Activated CD4-positive, CD25-positive, alpha-beta regulatory T cell treated with anti-CD3 and anti-CD28 coated beads, Interleukin-2, amount 50 U/mL, for 24 hours (primary cell): ENCODE measurements at regions not wholly inside any gene's neighbourhood (a gene's known extent, or its start where the extent isn't known, plus 50 kb on each side); places are given as distances from the start of the nearest gene placed in this dataset.
"Not testable (repeated sequence)": the region's sequence is repeated elsewhere in the genome, so short reads cannot be mapped to it uniquely, and the experiment has no call there.

Experiments
- ATAC-seq, 2 donors: fragments of 150-1000 bp; cut with Tn5 transposase; one replicate each; pipeline ENCODE4 v1.10.0; 2021; ENCODE audit warnings: mild to moderate bottlenecking in 1 of 2, moderate library complexity in 1 of 2

DNA sequence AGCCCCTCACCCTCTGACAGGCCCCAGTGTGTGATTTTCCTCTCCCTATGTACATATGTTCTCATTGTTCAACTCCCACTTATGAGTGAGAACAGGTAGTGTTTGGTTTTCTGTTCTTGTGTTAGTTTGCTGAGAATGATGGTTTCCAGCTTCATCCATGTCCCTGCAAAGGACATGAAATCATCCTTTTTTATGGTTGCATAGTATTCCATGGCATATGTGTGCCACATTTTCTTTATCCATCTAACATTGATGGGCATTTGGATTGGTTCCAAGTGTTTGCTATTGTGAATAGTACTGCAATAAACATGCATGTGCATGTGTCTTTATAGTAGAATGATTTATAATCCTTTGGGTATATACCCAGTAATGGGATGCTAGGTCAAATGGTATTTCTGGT is 223.7 kb upstream of the VLDLR start:
- ATAC-seq: not testable (repeated sequence)

DNA sequence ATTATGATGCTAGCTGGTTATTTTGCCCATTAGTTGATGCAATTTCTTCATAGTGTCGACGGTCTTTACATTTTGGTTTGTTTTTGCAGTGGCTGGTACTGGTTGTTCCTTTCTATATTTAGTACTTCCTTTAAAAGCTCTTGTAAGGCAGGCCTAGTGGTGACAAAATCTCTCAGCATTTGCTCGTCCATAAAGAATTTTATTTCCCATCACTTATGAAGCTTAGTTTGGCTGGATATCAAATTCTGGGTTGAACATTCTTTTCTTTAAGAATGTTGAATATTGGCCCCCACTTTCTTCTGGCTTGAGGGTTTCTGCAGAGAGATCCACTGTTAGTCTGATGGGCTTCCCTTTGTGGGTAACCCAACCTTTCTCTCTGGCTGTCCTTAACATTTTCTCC is 219.8 kb upstream of the VLDLR start:
- not testable (repeated sequence) for ATAC-seq

DNA sequence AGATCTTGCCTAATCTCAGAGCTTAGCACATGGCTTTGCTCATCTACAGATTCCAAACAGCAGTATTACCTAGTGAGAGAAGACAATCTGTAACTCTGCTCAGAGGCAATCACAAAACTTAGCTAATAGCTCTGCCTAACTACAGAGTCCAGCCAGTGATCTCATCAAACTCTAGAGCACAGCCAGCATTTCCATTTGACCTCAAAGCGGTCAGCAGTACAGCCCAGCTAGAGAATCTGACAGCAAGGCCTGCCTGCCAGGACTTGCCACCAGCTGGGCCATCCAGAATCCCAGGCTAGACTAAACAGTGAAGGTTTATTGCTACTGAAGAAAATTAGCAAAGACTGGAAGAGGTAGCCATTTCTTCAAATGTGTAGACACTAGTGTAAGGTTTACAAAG is 217.9 kb upstream of the VLDLR start:
- no peak for ATAC-seq

DNA sequence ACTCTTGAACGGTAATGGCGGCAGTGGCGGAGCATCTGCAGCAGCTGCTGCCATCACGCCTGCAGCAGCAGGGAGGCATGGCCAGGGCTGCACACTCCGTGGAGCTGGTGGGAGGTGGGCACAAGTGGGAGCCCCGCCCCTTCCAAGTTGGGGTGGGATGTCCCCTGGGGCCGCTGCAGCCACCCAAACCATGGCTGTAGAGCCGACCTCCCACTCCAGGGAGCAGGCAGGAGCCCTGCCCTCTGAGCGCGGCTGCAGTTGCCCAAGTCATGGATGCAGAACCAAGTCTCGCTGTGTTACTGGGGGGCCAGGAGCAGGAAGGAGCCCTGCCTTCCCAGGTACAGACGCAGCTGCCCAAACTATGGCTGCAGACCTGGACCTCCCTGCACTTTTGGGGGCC is 215.3 kb upstream of the VLDLR start:
- no peak for ATAC-seq

DNA sequence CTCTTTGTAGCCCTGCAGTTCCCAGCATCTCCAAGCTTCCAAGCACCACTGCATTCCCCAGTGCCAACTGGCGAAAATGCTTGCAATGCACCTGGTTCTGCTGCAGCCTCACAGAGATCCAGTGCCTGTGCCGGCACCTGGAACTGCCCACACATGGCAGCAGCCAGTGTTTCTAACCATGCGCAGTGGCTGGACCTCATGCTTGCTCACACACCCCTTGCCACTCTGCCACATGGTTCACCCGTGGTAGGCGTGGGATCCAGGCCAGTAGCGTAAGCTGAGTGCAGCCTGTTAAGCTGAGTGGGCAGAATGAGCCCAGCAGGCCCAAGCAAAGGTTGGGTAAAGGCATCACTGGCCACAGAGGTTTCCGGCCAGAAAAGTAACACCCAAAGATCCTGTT is 214.1 kb upstream of the VLDLR start:
- ATAC-seq: no peak

DNA sequence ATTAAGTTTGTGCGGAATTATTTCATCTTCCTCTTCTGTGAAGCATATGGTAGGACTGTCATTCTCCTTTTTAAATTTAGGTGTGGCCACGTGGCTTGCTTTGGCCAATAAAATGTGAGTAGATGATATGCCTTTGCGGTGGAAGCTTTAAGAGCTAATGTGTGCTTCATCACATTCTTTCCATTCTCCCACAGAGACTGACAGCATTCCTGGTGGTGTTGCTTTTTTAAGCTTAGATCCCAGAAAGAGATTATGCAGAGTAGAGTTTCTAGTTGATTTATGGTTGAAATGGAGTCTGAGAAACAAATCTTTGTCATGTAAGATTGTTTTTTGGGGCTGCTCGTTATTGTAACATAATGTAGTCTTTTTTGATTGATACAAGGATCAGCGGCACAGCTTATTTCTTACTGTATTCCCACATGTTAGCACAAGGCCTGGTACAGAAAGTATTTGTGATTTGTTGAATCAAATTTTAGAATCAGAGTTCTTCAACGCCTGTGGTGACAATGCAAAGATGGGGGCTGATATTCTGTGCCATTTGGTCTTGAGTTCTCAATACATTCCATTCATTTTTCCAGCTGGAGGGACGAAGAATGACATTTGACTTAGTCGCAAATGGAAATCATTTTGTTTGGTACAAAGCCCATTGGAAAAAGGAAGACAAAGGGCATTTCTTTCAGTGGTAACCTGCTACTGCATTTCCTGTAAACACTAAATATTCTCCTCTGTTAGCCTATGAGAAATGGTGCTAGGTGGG is 209.9 kb upstream of the VLDLR start:
- no peak for ATAC-seq

DNA sequence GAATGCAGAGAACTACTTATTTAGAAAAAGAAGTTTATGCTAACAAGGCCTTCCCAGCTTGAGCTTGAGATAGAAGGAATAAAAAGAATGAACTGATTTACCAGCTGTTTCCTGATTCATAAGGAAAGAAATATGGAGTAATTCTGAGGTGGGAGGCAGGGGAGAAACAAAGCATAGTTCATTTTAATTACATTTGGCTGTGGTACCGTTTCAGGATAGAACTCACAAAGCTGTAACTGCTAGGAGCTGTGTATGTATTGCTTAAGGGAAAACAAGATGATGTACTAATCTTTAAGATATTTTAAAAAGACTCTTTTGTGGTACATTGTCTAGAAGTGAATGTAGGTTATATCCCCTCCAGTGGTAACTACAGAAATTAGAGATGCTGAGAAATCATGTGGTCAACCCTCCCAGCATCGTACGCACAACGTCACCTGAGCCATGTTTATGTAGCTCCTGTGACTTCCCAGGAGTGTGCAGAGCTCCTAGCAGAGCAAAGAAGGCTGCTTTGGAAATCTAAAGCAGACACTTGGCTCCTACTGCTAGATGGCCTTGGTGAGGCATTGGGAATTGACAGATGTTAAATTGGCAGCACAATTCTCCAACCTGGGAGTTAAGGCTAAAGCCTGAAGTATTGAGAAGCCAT is 208.3 kb upstream of the VLDLR start:
- no peak for ATAC-seq

DNA sequence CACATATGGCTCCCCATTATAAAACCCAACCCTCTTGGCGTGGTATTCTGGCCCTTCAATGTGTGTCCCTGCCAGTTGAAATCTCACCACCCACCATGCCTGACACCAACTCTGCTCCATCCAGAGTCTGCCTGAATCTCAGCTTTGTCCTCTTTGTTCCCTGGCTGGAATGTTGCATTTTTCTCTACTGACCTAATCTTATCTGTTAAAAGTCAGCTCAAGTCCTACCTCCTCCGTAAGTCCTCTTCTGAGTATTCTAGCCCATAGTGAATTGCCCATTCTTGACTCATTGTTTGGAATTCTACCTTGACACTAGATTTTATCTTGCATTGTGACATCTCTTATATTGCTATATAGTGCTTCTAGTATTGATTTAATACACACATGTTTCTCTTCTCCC is 207.1 kb upstream of the VLDLR start:
- ATAC-seq: no peak

DNA sequence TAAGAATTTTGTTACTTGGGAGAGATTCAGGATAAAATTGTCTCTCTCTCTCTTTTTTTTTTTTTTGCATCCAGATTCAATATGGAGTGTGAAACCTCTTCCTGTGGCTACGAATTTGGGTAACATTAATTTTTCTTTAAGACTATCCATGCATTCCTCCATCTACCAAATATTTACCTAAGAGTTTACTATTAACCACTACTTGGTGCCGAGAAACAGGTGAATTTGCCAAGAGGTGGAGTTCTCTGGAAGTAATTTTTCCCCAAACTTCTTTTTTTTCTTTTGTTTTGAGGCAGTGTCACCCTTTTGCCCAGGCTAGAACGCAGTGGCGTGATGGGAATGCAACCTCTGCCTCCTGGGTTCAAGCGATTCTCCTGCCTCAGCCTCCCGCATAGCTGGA is 206.3 kb upstream of the VLDLR start:
- no peak for ATAC-seq

DNA sequence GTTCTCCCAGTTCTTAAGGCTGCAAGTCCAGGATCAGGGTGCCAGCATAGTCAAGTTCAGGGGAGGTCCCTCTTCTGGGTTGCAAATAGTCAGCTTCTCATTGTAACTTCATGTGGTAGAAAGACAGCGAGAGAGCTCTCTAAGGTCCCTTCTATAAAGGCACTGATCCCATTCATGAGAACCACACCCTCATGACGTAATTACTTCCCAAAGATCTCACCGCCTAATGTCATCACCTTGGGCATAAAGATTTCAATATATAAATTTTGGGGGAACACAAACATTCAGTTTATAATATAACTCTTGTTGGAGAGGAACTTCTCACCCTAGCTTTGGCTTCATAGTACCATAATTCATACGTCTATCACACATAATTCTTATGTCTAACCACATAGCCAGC is 203.9 kb upstream of the VLDLR start:
- ATAC-seq: no peak

DNA sequence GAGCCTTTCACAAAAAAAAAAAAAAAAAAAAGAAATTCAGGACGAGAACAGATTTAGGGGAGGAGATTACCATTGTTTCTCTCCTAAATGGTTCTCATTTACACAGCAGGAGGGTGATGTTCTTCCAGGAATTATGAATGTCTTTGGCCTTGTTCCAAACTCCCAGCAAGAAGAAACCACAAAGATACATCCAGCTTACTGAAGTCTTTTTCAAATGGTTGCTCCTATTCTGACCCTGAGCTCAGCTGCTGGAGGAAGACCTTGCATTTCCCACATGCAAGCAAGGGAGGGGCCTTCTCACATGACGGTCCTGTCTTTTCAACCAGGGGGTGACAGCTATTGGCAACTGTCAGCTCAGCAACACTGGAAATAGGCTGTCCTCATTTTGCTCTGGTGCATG is 203.0 kb upstream of the VLDLR start:
- ATAC-seq: no peak

DNA sequence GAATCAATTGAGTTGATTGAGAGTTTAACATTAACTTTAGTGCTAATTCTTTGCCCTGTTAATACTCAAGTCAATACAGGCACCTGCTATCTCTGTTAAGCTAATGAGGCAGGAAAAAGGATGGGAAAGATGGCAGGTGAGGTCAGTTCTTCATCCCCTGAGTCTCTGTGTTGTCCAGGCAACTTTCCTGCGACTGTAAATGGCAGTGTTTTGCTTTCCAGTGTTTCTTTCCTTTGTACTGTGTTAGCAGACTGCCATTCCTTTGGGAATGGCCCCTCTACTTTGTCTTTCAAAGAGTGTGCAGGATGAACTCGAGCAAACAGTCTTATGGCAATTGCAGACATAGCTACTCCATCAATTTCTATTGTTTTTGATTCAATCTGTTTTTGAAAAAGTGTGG is 202.2 kb upstream of the VLDLR start:
- ATAC-seq: no peak

DNA sequence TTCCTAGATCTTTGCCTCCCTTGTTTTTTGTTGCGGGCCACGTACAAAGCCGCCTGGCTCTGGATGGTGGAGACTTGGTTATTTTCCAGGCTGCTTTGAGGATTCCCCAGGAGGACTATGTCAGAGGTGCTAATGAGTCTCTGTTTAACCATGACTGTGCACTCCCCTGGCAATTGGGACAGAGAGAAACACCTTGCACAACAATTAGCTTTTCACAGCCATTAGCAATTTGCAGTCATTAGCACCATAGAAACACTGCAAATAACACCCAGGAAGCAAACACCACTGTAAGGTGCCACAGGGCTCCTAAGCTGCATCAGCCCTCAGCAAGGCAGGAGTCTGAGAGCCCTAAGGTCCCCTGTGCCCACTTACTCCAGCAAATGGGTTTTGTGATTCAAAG is 201.0 kb upstream of the VLDLR start:
- ATAC-seq: no peak

DNA sequence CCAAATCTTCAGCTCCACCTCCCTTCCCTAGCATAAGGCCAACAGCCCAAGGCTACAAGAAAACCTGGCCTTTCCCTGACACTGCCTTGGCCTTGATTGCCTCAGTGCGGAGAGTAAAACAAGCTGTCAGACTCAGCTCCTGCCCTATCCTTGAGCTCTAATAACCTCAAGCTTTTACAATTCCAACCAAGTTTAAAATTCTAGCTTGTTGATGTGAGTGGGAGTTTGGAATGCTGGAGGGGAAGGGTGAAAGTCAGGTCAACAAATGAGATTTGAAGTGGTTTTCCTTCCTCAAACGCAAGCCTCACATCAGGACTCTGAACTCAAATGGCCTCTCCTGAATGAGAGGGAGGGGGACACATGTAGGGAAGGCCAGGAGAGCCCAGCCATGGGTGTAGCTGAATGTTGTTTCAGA is 197.0 kb upstream of the VLDLR start:
- no peak for ATAC-seq

DNA sequence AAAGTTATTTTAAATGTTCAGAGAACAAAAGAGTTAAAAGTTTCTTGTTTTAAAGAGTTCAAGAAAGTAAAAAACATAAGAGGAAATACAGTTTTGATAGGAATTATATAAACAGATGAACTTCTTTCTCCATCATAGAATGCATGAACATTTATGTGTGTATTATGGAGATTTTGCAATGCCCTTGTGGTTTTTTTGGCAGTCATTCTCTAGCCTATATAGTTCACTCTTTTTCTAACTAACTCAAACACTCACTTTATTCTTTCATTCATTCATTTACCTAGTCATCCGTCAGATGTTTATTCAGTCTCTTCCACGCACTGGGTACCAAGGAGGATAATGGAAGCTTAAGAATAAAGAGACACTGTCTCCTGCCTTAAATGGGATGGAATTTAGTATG is 195.9 kb upstream of the VLDLR start:
- ATAC-seq: no peak

DNA sequence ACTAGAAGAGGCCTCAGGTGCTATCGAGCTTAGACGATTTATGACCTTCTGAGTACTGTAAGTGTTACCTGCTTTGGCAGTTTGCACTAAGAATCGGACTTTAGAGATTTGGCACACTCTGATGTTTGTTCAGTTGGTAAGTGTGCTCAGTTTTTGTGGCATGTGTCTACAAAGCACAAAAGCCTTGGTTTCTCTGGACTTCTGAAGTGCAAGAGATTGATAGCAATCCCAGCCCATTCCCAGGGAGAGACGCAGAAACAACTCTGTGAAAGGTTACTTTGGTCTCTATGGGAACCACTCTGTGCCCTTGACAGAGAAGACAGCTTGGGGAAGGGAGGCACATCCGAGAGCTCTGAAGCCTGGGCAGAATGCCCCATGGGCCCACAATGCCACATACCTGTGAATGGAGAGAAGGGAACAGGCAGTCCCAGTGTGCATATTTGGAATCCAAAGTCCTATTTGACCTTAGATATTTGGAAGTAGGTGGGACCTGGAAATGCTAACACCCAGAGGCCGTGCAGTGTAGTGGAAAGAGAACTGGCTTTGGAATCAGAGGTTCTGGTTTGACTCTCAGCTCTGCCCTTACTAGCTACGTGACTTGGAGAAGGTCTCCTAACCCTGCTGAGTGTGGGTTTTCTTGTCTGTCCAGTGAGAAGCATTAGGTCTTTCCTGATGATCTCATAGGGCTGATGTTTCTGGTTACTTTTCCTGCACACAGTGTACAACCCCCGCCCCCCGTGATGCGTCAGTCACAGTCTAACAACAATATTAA is 194.3 kb upstream of the VLDLR start:
- ATAC-seq: no peak

DNA sequence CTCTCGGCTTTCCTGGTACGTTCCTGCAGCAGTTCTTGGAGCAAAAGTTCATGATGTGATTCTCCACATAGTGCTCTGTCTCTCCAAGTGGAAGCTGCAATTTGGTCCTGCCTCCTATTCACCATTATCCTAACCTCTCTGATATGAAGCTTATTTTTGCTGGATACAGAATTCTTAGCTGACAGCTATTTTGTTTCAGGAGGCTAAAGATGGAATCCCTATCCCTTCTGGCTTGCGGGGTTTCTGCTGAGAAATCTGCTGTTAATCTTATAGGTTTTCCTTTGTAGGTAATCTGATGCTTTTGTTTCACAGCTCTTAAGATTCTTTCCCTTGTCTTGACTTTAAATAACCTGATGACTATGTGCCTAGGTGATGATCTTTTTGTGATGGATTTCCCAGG is 181.6 kb upstream of the VLDLR start:
- ATAC-seq: no peak

DNA sequence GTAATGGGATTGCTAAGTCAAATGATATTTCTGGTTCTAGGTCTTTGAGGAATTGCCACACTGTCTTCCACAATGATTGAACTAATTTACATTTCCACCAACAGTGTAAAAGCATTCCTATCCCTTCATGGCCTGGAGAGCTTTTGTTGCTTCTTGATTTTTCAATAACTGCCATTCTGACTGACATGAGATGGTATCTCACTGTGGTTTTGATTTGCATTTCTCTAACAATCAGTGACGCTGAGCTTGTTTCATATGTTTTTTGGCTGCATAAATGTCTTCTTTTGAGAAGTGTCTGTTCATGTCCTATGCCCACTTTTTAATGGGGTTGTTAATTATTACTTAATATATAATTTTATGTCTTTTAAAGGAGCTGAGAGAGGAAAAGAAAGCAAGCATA is 177.7 kb upstream of the VLDLR start:
- not testable (repeated sequence) for ATAC-seq

DNA sequence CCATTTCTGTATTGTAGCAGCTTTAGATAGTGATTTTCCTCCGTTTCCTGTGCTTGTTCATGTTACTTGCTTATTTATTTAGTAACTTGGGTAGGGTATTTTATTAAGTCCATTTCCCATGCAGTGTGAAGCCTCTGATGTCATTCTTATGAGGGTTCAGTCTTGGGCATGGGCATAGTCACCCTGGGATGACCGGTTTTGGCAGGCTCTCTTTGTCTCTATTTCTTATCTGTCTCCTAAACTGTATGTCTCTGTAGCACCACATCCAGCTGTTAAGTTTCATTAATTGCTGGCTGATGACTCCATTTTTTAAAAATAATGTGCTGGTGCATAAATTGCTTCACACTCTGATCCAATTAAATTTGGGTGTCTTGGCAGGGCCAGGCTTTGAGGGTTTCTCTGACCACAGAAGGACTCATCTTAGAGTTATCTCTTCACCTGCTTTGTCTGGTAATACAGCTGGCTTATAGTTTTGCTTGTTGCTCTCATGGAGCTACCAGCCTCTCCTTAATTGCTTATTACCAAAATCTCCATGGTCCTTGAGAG is 173.3 kb upstream of the VLDLR start:
- ATAC-seq: no peak

DNA sequence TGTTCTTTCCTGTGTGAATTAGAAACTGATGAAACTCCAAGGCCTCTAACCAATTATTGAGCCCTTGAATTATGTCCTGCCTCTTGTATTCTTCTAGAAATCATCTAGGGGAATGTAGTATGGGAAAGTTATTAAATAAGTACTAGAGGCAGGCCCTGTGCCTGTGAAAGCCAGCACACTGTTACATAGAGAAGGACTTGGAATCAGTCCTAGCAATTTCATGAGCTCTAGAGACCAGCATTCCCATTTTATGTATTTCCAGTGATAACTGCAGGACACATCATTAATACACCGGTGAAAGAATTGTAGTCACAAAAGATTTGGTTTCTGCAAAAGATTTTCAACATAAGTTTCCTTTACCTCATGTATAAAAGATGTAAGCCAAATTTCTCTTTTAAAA is 168.5 kb upstream of the VLDLR start:
- ATAC-seq: no peak

DNA sequence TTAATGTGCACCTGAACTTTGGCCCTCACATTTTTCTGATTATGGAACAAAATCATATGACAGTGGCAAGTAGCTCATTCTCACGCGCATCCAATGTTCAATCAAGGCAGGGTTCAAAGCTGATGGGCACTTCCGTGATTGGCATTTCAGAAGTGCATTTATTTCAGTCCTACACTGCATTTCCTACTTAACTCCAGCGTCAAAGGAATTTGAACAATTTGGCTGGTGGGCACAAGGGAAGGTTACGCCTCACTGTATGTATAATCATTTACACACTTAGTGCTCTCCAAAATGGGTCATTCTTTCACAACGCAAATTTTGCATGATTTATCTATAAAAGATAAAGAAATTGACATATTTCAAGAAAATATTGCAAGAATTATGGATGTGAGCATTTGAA is 167.9 kb upstream of the VLDLR start:
- no peak for ATAC-seq

DNA sequence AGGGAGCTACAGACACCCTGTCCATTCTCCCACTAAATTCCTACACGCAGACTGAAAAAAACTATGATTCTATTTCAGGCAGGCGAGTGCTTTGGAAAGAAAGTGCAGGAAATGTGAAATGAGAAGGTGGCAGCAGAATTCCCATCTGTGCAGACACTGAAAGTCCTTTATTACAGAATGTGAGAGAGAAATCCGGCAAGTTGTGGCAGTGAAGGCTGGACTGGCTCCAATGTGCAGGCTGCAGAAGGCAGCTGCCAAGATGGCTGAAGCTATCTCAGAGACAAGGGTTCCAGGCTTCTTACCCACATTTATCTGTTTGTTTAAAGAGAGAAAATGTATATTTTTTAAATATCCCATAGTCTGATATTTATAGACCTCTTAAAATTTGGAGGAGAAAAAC is 161.8 kb upstream of the VLDLR start:
- ATAC-seq: no peak

DNA sequence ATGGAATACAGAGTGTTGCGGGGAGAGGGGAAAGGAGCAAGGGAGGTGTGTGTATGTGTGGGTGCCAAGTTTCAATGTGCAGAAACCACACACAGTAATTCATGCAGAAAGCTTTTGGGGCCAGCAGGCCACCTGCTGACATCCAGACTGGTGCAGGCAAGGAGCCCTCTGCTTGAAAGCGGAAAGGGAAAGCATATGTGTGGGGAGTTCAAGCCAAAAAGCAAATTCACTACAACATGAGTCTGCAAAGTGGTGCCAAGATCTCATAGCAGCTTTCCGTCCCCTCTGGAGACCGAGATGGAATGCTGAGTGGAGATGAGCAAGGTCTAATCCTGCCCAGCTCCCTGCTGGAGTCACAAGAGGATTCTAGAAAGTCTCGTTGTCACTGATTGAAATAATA is 159.7 kb upstream of the VLDLR start:
- no peak for ATAC-seq

DNA sequence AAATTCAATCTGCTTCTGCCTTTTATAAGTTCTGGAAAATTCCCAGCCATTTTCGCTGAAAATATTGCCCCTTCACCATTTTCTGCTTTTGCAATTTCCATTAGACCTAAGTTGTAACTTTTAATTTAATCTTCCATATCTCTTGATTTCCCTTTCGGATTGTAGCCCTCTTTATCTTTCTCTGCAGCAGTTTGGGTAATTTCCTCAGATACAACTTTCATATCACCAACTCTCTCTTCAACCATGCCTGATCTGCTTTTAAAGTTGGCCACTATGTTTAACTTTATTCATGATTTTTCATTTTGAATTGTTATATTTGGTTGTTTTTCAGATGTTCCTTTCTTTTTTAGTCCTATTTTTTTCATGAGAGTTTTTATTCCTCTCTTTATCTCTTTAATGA is 157.0 kb upstream of the VLDLR start:
- ATAC-seq: no peak
